GM23248 (cell line): ENCODE measurements at regions not wholly inside any gene's neighbourhood (a gene's known extent, or its start where the extent isn't known, plus 50 kb on each side); places are given as distances from the start of the nearest gene placed in this dataset.

Experiments used
- DNase-seq: peaks from one replicate; pipeline ENCODE4 v3.0.0-alpha.2; 2015
- H2AFZ ChIP-seq: fragments of 200-600 bp; sonication (generic); 2 replicates; pipeline ENCODE4 v1.6.1; 2016; ENCODE audit warnings: antibody characterized with exemption
- H3F3A ChIP-seq: fragments of 200-600 bp; sonication (generic); 2 replicates; pipeline ENCODE4 v1.6.1; 2016; ENCODE audit warnings: mild to moderate bottlenecking, antibody characterized with exemption, mixed run types; ENCODE audit not compliant: insufficient read depth
- H3K27ac ChIP-seq: fragments of 200-600 bp; sonication (generic); 2 replicates; pipeline ENCODE4 v1.5.1; 2016; ENCODE audit warnings: mild to moderate bottlenecking
- H3K27me3 ChIP-seq: fragments of 200-600 bp; sonication (generic); replicated peaks from 2 replicates; pipeline ENCODE4 v1.6.1; 2016; ENCODE audit warnings: mild to moderate bottlenecking; ENCODE audit not compliant: insufficient read depth
- H3K36me3 ChIP-seq: fragments of 200-600 bp; sonication (generic); 2 replicates; pipeline ENCODE4 v1.6.1; 2016; ENCODE audit warnings: low read depth, mild to moderate bottlenecking
- H3K4me1 ChIP-seq: fragments of 200-600 bp; sonication (generic); 2 replicates; pipeline ENCODE4 v1.6.1; 2016; ENCODE audit warnings: mild to moderate bottlenecking; ENCODE audit not compliant: insufficient read depth
- H3K4me2 ChIP-seq: fragments of 200-600 bp; sonication (generic); one replicate; pipeline ENCODE4 v1.6.1; 2016; ENCODE audit warnings: mild to moderate bottlenecking; ENCODE audit not compliant: unreplicated experiment
- H3K4me3 ChIP-seq: fragments of 200-600 bp; sonication (generic); 2 replicates; pipeline ENCODE4 v1.5.1; 2016; ENCODE audit warnings: mild to moderate bottlenecking
- H3K79me2 ChIP-seq: fragments of 200-600 bp; sonication (generic); 2 replicates; pipeline ENCODE4 v1.6.1; 2016; ENCODE audit warnings: mild to moderate bottlenecking; ENCODE audit not compliant: insufficient read depth
- H3K9ac ChIP-seq: fragments of 200-600 bp; sonication (generic); 2 replicates; pipeline ENCODE4 v1.6.1; 2016; ENCODE audit warnings: mild to moderate bottlenecking
- H3K9me2 ChIP-seq: fragments of 200-600 bp; sonication (generic); 2 replicates; pipeline ENCODE4 v1.6.1; 2016; ENCODE audit warnings: mixed run types, mild to moderate bottlenecking, moderate library complexity; ENCODE audit not compliant: insufficient read depth
- H3K9me3 ChIP-seq: fragments of 200-600 bp; sonication (generic); one replicate; pipeline ENCODE4 v1.6.1; 2017; ENCODE audit warnings: low read depth
- H4K20me1 ChIP-seq: fragments of 200-600 bp; sonication (generic); 2 replicates; pipeline ENCODE4 v1.6.0; 2016; ENCODE audit not compliant: insufficient read depth
- EZH2 ChIP-seq: fragments of 200-600 bp; sonication (generic); IDR thresholded peaks from 2 replicates; pipeline ENCODE4 v1.6.1; 2018; ENCODE audit warnings: antibody characterized with exemption, mild to moderate bottlenecking; ENCODE audit not compliant: insufficient read depth, poor library complexity, severe bottlenecking
- EZH2phosphoT487 ChIP-seq: fragments of 200-600 bp; sonication (generic); IDR thresholded peaks from 2 replicates; pipeline ENCODE4 v1.6.1; 2018; ENCODE audit warnings: antibody characterized with exemption, moderate library complexity, mild to moderate bottlenecking, low read depth; ENCODE audit not compliant: insufficient read depth
- WGBS, 2 experiments: methylation state at CpG; one replicate each; pipeline ENCODE4 v1.1.6; 2015 to 2017; ENCODE audit warnings: low lambda C conversion rate in 2 of 2, low coverage in 1 of 2; ENCODE audit errors: missing lambda C conversion rate in 2 of 2; 5-methylcytosine and 5-hydroxymethylcytosine counted together
- in situ Hi-C: fragments of 300-500 bp; cut with MboI; formaldehyde crosslinking; loops from 2 replicates; pipeline ENCODE4 v1.15.0; 2020

DNA sequence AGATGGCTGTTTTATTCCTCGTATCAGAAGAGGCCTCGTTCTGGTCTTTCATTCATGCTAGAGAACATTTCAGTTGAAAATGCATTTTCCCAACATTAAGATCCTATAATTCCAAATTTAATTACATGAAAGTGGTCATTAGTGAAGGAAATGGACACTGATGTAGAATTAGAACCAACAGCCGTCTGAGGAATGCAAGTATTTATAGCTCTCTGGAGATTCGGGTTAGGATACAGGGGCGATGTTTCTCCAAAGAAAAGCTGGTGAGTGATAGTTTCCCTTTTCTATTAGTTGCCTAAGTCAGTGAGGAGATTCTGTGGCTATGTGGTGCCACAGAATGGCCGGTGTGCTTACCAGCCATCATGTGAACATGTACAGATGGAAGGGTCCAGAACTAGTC is 109.0 kb upstream of the IL12A start:
- TF ChIP-seq EZH2, result no peak
- TF ChIP-seq EZH2phosphoT487, result no peak
- Histone ChIP-seq H3F3A (peaks cover 14% of the 10 kb centered on the region; the same call in 1 of the 2 replicates), H3K27ac (no peak overlapping the region), H2AFZ (no peak overlapping the region), H3K9me3 (no peaks in the 10 kb centered on the region), H4K20me1 (no peaks in the 10 kb centered on the region), H3K79me2 (peaks cover 95% of the 10 kb centered on the region), H3K4me3 (no peak overlapping the region), H3K9me2 (no peaks in the 10 kb centered on the region), H3K4me1 (peaks cover 23% of the 10 kb centered on the region), H3K4me2 (no peak overlapping the region), H3K27me3 (no peaks in the 10 kb centered on the region), H3K36me3 (no peaks in the 10 kb centered on the region), H3K9ac (no peak overlapping the region)
- no peak for DNase-seq
- in situ Hi-C loops, result no loop called here
- WGBS, 2 experiments, result 83 to 90% methylated on average over 6 of the region's 6 CpGs

DNA sequence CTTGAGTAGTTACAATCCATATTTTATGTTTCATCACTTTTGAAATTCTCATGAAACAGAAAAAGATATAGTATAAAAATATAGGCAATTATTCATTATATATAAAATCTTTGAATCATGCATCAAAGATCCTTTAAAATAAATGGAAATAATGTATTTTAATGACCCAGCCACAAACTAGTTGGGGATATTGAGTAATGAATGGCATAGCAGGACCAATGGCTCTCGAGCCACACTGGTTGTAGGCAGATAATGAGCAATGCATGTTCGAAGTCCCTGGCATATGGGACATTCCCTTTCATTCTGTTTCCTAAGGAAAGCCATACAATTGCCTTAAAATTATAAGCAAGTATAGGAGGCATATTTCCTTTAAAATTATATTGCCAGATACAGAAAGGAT is 107.4 kb upstream of the IL12A start:
- Histone ChIP-seq H3K27me3 (no peaks in the 10 kb centered on the region), H3K36me3 (no peaks in the 10 kb centered on the region), H3K4me1 (peaks cover 23% of the 10 kb centered on the region), H2AFZ (no peak overlapping the region), H3K4me2 (no peak overlapping the region), H3K4me3 (no peak overlapping the region), H3K27ac (no peak overlapping the region), H3K9ac (no peak overlapping the region), H3K9me3 (no peaks in the 10 kb centered on the region), H3K79me2 (peaks cover 95% of the 10 kb centered on the region), H4K20me1 (no peaks in the 10 kb centered on the region), H3F3A (peaks cover 4% of the 10 kb centered on the region; the same call in 1 of the 2 replicates), H3K9me2 (no peaks in the 10 kb centered on the region)
- no peak for DNase-seq
- WGBS, 2 experiments, result 98 to 100% methylated on average over 2 of the region's 2 CpGs
- TF ChIP-seq EZH2, result no peak
- no peak for TF ChIP-seq EZH2phosphoT487
- in situ Hi-C loops, result no loop called here

DNA sequence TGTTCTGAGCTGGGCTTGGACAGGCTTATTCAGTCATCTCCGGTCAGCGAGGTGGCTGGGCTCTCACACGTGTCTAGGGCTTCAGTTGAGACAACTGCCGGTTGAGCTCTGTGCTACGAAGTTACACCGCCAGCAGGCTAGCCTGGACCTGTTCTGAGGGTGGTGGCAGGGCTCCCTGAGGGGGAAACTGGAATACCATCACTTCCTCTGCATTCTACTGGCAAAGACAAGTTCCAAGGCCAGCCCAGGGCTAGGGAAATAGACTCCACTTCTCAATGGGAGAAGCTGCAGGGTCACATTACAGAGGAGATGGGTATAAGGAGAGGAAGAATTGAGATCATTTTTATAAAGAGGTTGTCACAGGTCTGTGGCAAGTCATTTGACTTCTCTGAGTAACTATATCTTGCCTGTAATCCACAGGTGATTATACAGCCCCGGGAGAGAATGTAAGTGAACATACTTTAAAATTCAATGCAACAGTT is 106.8 kb upstream of the IL12A start:
- in situ Hi-C loops, result no loop called here
- H3K9me3 ChIP-seq, result no peaks in the 10 kb centered on the region
- H3K4me2 ChIP-seq, result no peak overlapping the region
- no peak overlapping the region for H3K27ac ChIP-seq
- H2AFZ ChIP-seq, result no peak overlapping the region
- H3K4me3 ChIP-seq, result no peak overlapping the region
- no peaks in the 10 kb centered on the region for H4K20me1 ChIP-seq
- H3F3A ChIP-seq, result peaks cover 4% of the 10 kb centered on the region; the same call in 1 of the 2 replicates
- TF ChIP-seq EZH2phosphoT487 (no peak), EZH2 (no peak)
- H3K27me3 ChIP-seq, result no peaks in the 10 kb centered on the region
- H3K4me1 ChIP-seq, result peaks cover 23% of the 10 kb centered on the region
- H3K9me2 ChIP-seq, result no peaks in the 10 kb centered on the region
- DNase-seq, result no peak
- H3K9ac ChIP-seq, result no peak overlapping the region
- WGBS, 2 experiments, result 95 to 97% methylated on average over 7 of the region's 7 CpGs
- no peaks in the 10 kb centered on the region for H3K36me3 ChIP-seq
- H3K79me2 ChIP-seq, result peaks cover 95% of the 10 kb centered on the region

DNA sequence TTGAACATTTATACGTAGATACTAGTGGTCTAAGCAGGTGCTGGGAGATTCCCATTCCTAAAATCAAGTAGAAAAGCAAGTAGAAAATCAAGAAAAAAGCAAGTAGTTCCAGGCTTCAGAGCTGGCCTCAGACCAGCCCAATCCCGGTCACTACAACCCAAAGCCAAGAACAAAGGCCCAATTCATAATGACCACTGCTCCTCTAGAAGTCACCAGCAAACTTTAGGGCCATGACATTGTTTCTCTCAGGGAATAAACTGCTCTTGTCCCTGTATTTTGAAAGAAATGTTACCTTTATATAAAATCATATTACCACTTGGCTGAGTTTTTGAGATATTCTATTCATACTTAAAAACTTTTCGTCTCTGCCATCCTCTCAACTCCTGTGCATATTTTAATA is 106.3 kb upstream of the IL12A start:
- H3K4me1 ChIP-seq, result peaks cover 23% of the 10 kb centered on the region
- no peak overlapping the region for H3K9ac ChIP-seq
- peak overlapping the region; percentile 33 for H3K4me2 ChIP-seq
- H3K9me2 ChIP-seq, result no peaks in the 10 kb centered on the region
- no peak overlapping the region for H3K27ac ChIP-seq
- no peaks in the 10 kb centered on the region for H4K20me1 ChIP-seq
- H3K79me2 ChIP-seq, result peaks cover 95% of the 10 kb centered on the region
- H3K36me3 ChIP-seq, result no peaks in the 10 kb centered on the region
- H2AFZ ChIP-seq, result no peak overlapping the region
- H3K27me3 ChIP-seq, result no peaks in the 10 kb centered on the region
- H3K4me3 ChIP-seq, result no peak overlapping the region
- WGBS, 2 experiments, result 57 to 61% methylated on average over 3 of the region's 3 CpGs
- in situ Hi-C loops, result no loop called here
- no peak for DNase-seq
- no peaks in the 10 kb centered on the region for H3K9me3 ChIP-seq
- TF ChIP-seq EZH2 (no peak), EZH2phosphoT487 (no peak)
- peaks cover 4% of the 10 kb centered on the region; the same call in 1 of the 2 replicates for H3F3A ChIP-seq
